Spleen (tissue), 11 donors: ENCODE measurements at regions not wholly inside any gene's neighbourhood (a gene's known extent, or its start where the extent isn't known, plus 50 kb on each side); places are given as distances from the start of the nearest gene placed in this dataset.

ENCODE experiments used
- DNase-seq: peaks from one replicate; pipeline ENCODE4 v3.0.0-alpha.2; 2020
- H3K27ac ChIP-seq, 8 donors: fragments of 200-600 bp; sonication (generic) in 7 of 8; 1 replicate in 4 of 8; 2 replicates in 4 of 8; pipeline versions ENCODE4 v1.5.0 to v1.8.0; 2016 to 2021; ENCODE audit warnings: inconsistent platforms in 4 of 8, mild to moderate bottlenecking in 4 of 8, moderate library complexity in 1 of 8
- H3K27me3 ChIP-seq, 7 donors: fragments of 200-600 bp; sonication (generic) in 6 of 7; replicated peaks in 1 of 7; 1 replicate in 4 of 7; 2 replicates in 3 of 7; pipeline versions ENCODE4 v1.5.0 to v1.8.0; 2016 to 2021; ENCODE audit warnings: inconsistent platforms in 3 of 7, mild to moderate bottlenecking in 1 of 7
- H3K36me3 ChIP-seq, 6 donors: fragments of 200-600 bp; sonication (generic) in 5 of 6; 1 replicate in 4 of 6; 2 replicates in 2 of 6; pipeline versions ENCODE4 v1.5.0 to v1.8.0; 2016 to 2021; ENCODE audit warnings: inconsistent platforms in 2 of 6
- H3K4me1 ChIP-seq, 6 donors: fragments of 200-600 bp; sonication (generic) in 5 of 6; 1 replicate in 3 of 6; 2 replicates in 3 of 6; pipeline versions ENCODE4 v1.5.0 to v1.8.0; 2016 to 2021; ENCODE audit warnings: inconsistent platforms in 3 of 6
- H3K4me3 ChIP-seq, 8 donors: fragments of 200-600 bp; sonication (generic) in 7 of 8; 1 replicate in 4 of 8; 2 replicates in 4 of 8; pipeline versions ENCODE4 v1.5.0 to v1.8.0; 2016 to 2021; ENCODE audit warnings: inconsistent platforms in 4 of 8, mild to moderate bottlenecking in 4 of 8, moderate library complexity in 2 of 8
- H3K9me3 ChIP-seq, 8 donors: fragments of 200-600 bp; sonication (generic) in 7 of 8; 1 replicate in 4 of 8; 2 replicates in 4 of 8; pipeline versions ENCODE4 v1.5.0 to v1.8.0; 2016 to 2021; ENCODE audit warnings: inconsistent platforms in 4 of 8
- POLR2A ChIP-seq, 3 donors: fragments of 450-650 bp; IDR thresholded peaks; one replicate each; pipeline ENCODE4 v1.5.1; 2017; ENCODE audit warnings: antibody characterized with exemption in 3 of 3, mild to moderate bottlenecking in 1 of 3
- POLR2AphosphoS5 ChIP-seq, 3 donors: sonication (generic); formaldehyde crosslinking; IDR thresholded peaks; one replicate each; pipeline ENCODE4 v1.5.1; 2017; ENCODE audit warnings: antibody characterized with exemption in 3 of 3
- WGBS, 5 donors: extraction: QIAGEN DNeasy Blood & Tissue Kit in 3 of 5; methylation state at CpG; one replicate each; pipeline versions ENCODE4 v1.1.5 to v1.1.7; 2013 to 2018; 5-methylcytosine and 5-hydroxymethylcytosine counted together
- intact Hi-C: fragments of 100-400 bp; cut with DNase I; formaldehyde crosslinking; loops from one replicate; pipeline ENCODE4 v1.15.0; 2023; ENCODE audit warnings: low total_unique reads
- TF ChIP-seq, protein P1 (sequence below), 11 experiments: fragments of 200-600 bp in 7 of 11; fragments of 450-650 bp in 4 of 11; sonication (generic) in 4 of 11; IDR thresholded peaks in 8 of 11; conservative IDR thresholded peaks in 3 of 11; 1 replicate in 7 of 11; 2 replicates in 4 of 11; pipeline versions ENCODE4 v1.4.0 to v1.8.0; 2016 to 2021; ENCODE audit warnings: antibody characterized with exemption in 11 of 11, inconsistent platforms in 4 of 11, mild to moderate bottlenecking in 1 of 11
- donor health status: healthy with polysubstance abuse.
- donor health status: DM: no; HTN: no; CAD: no; lungs with moderate emphysema.
- donor health status: DM: no; HTN: no; CAD: no.
- donor health status: Bipolar disorder and iron deficiency.
- donor health status: healthy.
- donor health status: DM: no; HTN: no; CAD: no.
- donor health status: DM: yes; HTN: yes; CAD: no.

DNA sequence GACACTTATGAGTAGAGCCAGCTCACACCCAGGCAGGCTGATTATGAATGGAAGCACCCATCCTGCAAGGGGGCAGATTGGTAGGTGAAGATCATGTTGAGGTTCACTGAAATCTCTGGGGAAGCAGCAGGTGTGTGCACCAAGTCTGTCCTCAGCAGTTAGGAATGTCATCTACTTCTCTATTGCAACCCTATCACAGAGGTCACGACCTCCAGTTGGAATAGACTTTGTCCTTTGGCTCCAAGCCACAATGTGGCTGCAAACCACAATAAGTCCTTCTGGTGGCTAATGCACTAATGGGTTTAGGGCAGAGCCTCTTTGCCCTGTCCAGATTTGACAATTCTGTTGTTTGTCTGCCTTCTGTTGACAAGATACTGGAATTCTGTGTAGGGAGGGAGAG lies 1056.7 kb downstream of the PCDH19 start:
- 40 to 64% (median 51%) methylated on average over 1 of the region's 1 CpG; no CpG with 5 or more reads in 1 of the 5 donors for WGBS, 5 donors
- no peaks in the 10 kb centered on the region for H3K4me1 ChIP-seq

DNA sequence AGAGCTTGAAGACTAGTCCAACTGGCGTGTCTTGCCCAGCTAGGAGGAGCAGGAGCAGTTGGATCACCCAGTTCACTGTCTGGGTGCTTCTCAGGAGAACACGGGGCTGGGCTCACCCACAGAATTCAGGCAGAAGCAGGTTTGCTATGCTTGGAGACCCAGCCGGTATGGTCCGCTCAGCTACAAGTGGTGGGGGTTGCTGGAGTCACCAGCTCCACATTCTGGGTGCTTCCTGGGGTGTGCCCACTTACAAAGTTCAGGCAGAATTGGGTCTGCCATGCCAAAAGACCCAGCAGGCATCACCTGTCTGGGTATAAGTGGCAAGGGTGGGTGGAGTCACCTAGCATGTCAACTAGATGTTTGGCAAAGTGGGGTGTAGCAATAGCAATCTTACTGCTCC lies 1061.8 kb downstream of the PCDH19 start:
- H3K27me3 ChIP-seq: peaks cover 0 to 4% (median 0%) of the 10 kb centered on the region in 7 donors
- H3K4me3 ChIP-seq: no peak overlapping the region
- no peak for DNase-seq
- no peak for TF ChIP-seq POLR2A (IDR thresholded peaks at IDR 0.05)
- 76 to 96% (median 80%) methylated on average over 1 to 4 of the region's 4 CpGs for WGBS, 5 donors
- no peaks in the 10 kb centered on the region for H3K36me3 ChIP-seq
- H3K4me1 ChIP-seq: no peaks in the 10 kb centered on the region
- H3K9me3 ChIP-seq: peaks cover 0 to 9% (median 0%) of the 10 kb centered on the region in 8 donors
- intact Hi-C loops: no loop called here
- no peak overlapping the region for H3K27ac ChIP-seq

More for the DNA sequence above, 1056.7 kb downstream of the PCDH19 start:
- TF ChIP-seq POLR2AphosphoS5 (IDR thresholded peaks at IDR 0.05): no peak
- TF ChIP-seq, protein P1, sequence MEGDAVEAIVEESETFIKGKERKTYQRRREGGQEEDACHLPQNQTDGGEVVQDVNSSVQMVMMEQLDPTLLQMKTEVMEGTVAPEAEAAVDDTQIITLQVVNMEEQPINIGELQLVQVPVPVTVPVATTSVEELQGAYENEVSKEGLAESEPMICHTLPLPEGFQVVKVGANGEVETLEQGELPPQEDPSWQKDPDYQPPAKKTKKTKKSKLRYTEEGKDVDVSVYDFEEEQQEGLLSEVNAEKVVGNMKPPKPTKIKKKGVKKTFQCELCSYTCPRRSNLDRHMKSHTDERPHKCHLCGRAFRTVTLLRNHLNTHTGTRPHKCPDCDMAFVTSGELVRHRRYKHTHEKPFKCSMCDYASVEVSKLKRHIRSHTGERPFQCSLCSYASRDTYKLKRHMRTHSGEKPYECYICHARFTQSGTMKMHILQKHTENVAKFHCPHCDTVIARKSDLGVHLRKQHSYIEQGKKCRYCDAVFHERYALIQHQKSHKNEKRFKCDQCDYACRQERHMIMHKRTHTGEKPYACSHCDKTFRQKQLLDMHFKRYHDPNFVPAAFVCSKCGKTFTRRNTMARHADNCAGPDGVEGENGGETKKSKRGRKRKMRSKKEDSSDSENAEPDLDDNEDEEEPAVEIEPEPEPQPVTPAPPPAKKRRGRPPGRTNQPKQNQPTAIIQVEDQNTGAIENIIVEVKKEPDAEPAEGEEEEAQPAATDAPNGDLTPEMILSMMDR (IDR thresholded peaks at IDR 0.05 in 8 of 11, conservative IDR thresholded peaks at IDR 0.05 in 3 of 11): no peak
- TF ChIP-seq POLR2A (IDR thresholded peaks at IDR 0.05): no peak
- Histone ChIP-seq H3K4me3 (no peak overlapping the region), H3K9me3 (peaks cover 0 to 5% (median 0%) of the 10 kb centered on the region in 8 donors), H3K27ac (no peak overlapping the region), H3K36me3 (no peaks in the 10 kb centered on the region), H3K27me3 (peaks cover 0 to 8% (median 0%) of the 10 kb centered on the region in 7 donors)
- intact Hi-C loops: no loop called here
- DNase-seq: no peak

DNA sequence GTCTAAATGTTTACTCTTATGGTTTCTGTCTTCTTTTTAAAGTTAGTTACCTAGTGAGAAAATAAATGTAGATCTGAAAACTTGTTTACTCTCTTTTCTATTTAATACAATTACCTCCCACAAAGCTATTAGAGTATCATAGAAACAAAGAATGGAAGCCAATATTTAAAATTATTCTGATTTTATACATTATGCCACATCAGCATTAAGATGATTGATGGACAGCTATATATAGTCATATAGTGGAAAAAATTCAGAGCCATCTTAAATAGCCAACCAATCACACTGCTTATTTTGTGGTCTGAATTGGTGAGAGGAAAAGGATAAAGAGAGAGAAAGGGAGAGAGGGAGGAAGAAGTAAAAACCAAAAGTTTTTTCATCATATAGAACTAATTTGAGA lies 1101.8 kb downstream of the PCDH19 start:
- Histone ChIP-seq H3K27me3 (no peaks in the 10 kb centered on the region), H3K4me1 (no peaks in the 10 kb centered on the region), H3K4me3 (no peak overlapping the region), H3K27ac (no peak overlapping the region), H3K9me3 (no peaks in the 10 kb centered on the region), H3K36me3 (no peaks in the 10 kb centered on the region)
- DNase-seq: no peak
- intact Hi-C loops: no loop called here
- no peak for TF ChIP-seq POLR2A (IDR thresholded peaks at IDR 0.05)

DNA sequence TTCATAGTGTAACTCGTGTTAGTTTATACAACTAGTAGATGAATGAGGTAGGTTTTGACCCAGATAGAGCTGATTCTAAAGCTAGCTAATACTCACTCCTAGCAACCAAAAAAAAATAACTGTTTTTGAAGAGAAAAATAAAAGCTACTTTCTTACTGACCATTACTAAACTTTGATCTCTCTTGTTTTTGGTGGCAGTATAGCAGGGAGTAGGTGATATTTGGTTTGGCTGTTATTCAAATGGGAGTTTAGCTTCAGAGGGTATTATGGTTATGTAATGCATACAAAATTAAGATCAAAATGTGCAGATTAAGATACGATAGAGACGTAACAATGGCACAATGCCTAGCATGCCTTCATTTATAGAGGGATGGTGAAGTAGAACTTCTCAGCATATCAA lies 1104.5 kb downstream of the PCDH19 start:
- no peak overlapping the region for H3K4me3 ChIP-seq
- 66 to 78% (median 76%) methylated on average over 3 of the region's 3 CpGs for WGBS, 5 donors
- no peaks in the 10 kb centered on the region for H3K4me1 ChIP-seq
- DNase-seq: no peak
- H3K27ac ChIP-seq: no peak overlapping the region
- TF ChIP-seq, protein P1 (IDR thresholded peaks at IDR 0.05 in 8 of 11, conservative IDR thresholded peaks at IDR 0.05 in 3 of 11): no peak
- TF ChIP-seq POLR2AphosphoS5 (IDR thresholded peaks at IDR 0.05) (no peak), POLR2A (IDR thresholded peaks at IDR 0.05) (no peak)
- H3K36me3 ChIP-seq: no peaks in the 10 kb centered on the region
- intact Hi-C loops: no loop called here
- H3K9me3 ChIP-seq: no peaks in the 10 kb centered on the region
- no peaks in the 10 kb centered on the region for H3K27me3 ChIP-seq

DNA sequence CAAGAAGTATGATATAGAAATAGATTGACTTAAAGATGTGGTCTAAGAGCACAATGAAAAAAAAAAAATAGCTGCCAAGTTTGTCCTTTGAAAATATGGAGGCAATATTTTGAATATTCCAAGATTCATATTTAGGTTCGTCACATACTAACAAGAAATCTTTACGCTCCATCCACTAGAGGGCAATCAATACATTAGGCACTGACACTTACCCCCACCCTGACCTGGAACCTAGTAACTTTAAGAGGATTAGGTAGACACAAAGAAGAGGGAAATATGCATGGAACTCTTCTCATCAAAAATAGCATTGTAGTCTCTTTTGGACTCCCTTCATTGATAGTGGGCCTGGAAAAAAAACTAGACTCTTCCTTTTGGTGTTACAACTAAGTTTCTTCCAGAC lies 1108.1 kb downstream of the PCDH19 start:
- WGBS, 5 donors: 8 to 25% (median 13%) methylated on average over 2 of the region's 2 CpGs
- no peak for DNase-seq
- H3K4me1 ChIP-seq: no peaks in the 10 kb centered on the region
- peaks cover 0 to 6% (median 0%) of the 10 kb centered on the region in 7 donors for H3K27me3 ChIP-seq
- H3K4me3 ChIP-seq: no peak overlapping the region
- no peak for TF ChIP-seq POLR2AphosphoS5 (IDR thresholded peaks at IDR 0.05)
- TF ChIP-seq, protein P1 (IDR thresholded peaks at IDR 0.05 in 8 of 11, conservative IDR thresholded peaks at IDR 0.05 in 3 of 11): no peak
- no peak for TF ChIP-seq POLR2A (IDR thresholded peaks at IDR 0.05)
- no peaks in the 10 kb centered on the region for H3K9me3 ChIP-seq
- intact Hi-C loops: no loop called here
- H3K36me3 ChIP-seq: no peaks in the 10 kb centered on the region
- no peak overlapping the region for H3K27ac ChIP-seq
